Gastrocnemius medialis (tissue), 4 donors: ENCODE measurements at regions not wholly inside any gene's neighbourhood (a gene's known extent, or its start where the extent isn't known, plus 50 kb on each side); places are given as distances from the start of the nearest gene placed in this dataset.

Experiments
- POLR2A ChIP-seq, 2 donors: fragments of 450-650 bp; IDR thresholded peaks; one replicate each; pipeline ENCODE4 v1.6.1; 2017; ENCODE audit warnings: antibody characterized with exemption in 2 of 2, mild to moderate bottlenecking in 2 of 2, moderate library complexity in 2 of 2
- TF ChIP-seq, protein P1 (sequence below), 5 experiments: fragments of 450-650 bp in 3 of 5; fragments of 200-600 bp in 2 of 5; sonication (generic) in 2 of 5; IDR thresholded peaks in 4 of 5; conservative IDR thresholded peaks in 1 of 5; 1 replicate in 4 of 5; 2 replicates in 1 of 5; pipeline ENCODE4 v1.5.1; 2016 to 2019; ENCODE audit warnings: antibody characterized with exemption in 5 of 5, mild to moderate bottlenecking in 3 of 5, moderate library complexity in 3 of 5

DNA sequence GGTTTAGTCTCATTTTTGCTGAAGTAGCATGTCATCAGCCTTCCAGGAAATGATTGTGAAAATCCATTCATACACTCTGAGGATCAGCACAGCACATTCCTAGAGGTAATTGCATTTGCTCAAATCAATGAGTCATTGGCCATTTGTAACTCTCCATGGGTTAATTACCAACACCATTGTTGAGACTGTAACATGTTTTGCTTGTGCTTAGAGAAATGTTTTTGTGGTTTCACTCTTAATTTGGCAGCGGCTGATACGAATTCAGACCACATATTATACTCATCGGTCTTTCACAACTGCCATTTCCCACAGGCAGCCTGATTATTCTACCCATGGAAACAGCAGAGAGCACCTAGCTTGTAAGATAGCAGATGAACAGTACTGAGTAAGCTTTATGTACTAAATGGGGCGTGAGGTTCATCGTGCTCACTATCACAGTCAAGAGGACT, 110.3 kb downstream of the NHLRC3 start:
- TF ChIP-seq, protein P1, sequence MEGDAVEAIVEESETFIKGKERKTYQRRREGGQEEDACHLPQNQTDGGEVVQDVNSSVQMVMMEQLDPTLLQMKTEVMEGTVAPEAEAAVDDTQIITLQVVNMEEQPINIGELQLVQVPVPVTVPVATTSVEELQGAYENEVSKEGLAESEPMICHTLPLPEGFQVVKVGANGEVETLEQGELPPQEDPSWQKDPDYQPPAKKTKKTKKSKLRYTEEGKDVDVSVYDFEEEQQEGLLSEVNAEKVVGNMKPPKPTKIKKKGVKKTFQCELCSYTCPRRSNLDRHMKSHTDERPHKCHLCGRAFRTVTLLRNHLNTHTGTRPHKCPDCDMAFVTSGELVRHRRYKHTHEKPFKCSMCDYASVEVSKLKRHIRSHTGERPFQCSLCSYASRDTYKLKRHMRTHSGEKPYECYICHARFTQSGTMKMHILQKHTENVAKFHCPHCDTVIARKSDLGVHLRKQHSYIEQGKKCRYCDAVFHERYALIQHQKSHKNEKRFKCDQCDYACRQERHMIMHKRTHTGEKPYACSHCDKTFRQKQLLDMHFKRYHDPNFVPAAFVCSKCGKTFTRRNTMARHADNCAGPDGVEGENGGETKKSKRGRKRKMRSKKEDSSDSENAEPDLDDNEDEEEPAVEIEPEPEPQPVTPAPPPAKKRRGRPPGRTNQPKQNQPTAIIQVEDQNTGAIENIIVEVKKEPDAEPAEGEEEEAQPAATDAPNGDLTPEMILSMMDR (IDR thresholded peaks at IDR 0.05 in 4 of 5, conservative IDR thresholded peaks at IDR 0.05 in 1 of 5), result no peak
- no peak for TF ChIP-seq POLR2A (IDR thresholded peaks at IDR 0.05)
